Uterus (tissue), 3 donors: ENCODE measurements at regions not wholly inside any gene's neighbourhood (a gene's known extent, or its start where the extent isn't known, plus 50 kb on each side); places are given as distances from the start of the nearest gene placed in this dataset.

Source experiments
- DNase-seq, 2 donors: peaks; one replicate each; pipeline ENCODE4 v3.0.0-alpha.2; 2019 to 2020
- H3K27ac ChIP-seq, 2 donors: fragments of 200-600 bp; sonication (generic); 1 replicate in 1 of 2; 2 replicates in 1 of 2; pipeline ENCODE4 v1.5.1; 2016 to 2018
- H3K27me3 ChIP-seq, 2 donors: fragments of 200-600 bp; sonication (generic); one replicate each; pipeline ENCODE4 v1.5.1; 2018 to 2019; ENCODE audit warnings: control low read depth in 1 of 2
- H3K36me3 ChIP-seq, 2 donors: fragments of 200-600 bp; sonication (generic); one replicate each; pipeline ENCODE4 v1.5.1; 2019; ENCODE audit warnings: control low read depth in 1 of 2
- H3K4me1 ChIP-seq, 2 donors: fragments of 200-600 bp; sonication (generic); one replicate each; pipeline ENCODE4 v1.5.1; 2018 to 2019; ENCODE audit warnings: control low read depth in 1 of 2
- H3K4me3 ChIP-seq, 2 donors: fragments of 200-600 bp; sonication (generic); 1 replicate in 1 of 2; 2 replicates in 1 of 2; pipeline ENCODE4 v1.5.1; 2018 to 2019; ENCODE audit warnings: mild to moderate bottlenecking in 1 of 2
- H3K9me3 ChIP-seq, 2 donors: fragments of 200-600 bp; sonication (generic); one replicate each; pipeline ENCODE4 v1.5.1; 2019; ENCODE audit warnings: control low read depth in 1 of 2
- CTCF ChIP-seq, 4 experiments: fragments of 200-600 bp in 2 of 4; fragments of 450-650 bp in 2 of 4; sonication (generic) in 2 of 4; IDR thresholded peaks; one replicate each; pipeline ENCODE4 v1.5.1; 2016 to 2019; ENCODE audit warnings: antibody characterized with exemption in 4 of 4, mild to moderate bottlenecking in 2 of 4, moderate library complexity in 1 of 4
- POLR2A ChIP-seq, 2 donors: fragments of 450-650 bp; IDR thresholded peaks; one replicate each; pipeline ENCODE4 v1.6.1; 2016; ENCODE audit warnings: antibody characterized with exemption in 2 of 2, mild to moderate bottlenecking in 1 of 2, moderate library complexity in 1 of 2
- intact Hi-C: fragments of 100-400 bp; cut with DNase I; formaldehyde crosslinking; loops from one replicate; pipeline ENCODE4 v1.15.1; 2023; ENCODE audit warnings: low total_unique reads
- donor health status: DM: yes; HTN: yes; CAD: no.

- H3K9me3 ChIP-seq: no peaks in the 10 kb centered on the region
- TF ChIP-seq POLR2A (IDR thresholded peaks at IDR 0.05) (no peak), CTCF (IDR thresholded peaks at IDR 0.05) (no peak)
- intact Hi-C loops: no loop called here
- H3K4me1 ChIP-seq: no peaks in the 10 kb centered on the region
- no peaks in the 10 kb centered on the region for H3K27me3 ChIP-seq
- no peak for DNase-seq
- no peak overlapping the region for H3K27ac ChIP-seq
- no peaks in the 10 kb centered on the region for H3K36me3 ChIP-seq
- no peak overlapping the region for H3K4me3 ChIP-seq
These were observed 149.4 kb upstream of the PITX1 start for GRCh38 chr5:135183464-135183863.

- TF ChIP-seq CTCF (IDR thresholded peaks at IDR 0.05): no peak
- no peak for TF ChIP-seq POLR2A (IDR thresholded peaks at IDR 0.05)
- Histone ChIP-seq H3K36me3 (no peaks in the 10 kb centered on the region), H3K4me3 (no peak overlapping the region), H3K4me1 (no peaks in the 10 kb centered on the region), H3K27ac (no peak overlapping the region), H3K9me3 (no peaks in the 10 kb centered on the region), H3K27me3 (no peaks in the 10 kb centered on the region)
- intact Hi-C loops: no loop called here
- no peak for DNase-seq
These were observed 148.6 kb upstream of the PITX1 start for GRCh38 chr5:135182675-135183074.

- Histone ChIP-seq H3K27me3 (no peaks in the 10 kb centered on the region), H3K4me3 (no peak overlapping the region), H3K27ac (no peak overlapping the region), H3K9me3 (no peaks in the 10 kb centered on the region), H3K36me3 (no peaks in the 10 kb centered on the region), H3K4me1 (no peaks in the 10 kb centered on the region)
- intact Hi-C loops: no loop called here
- DNase-seq: no peak
- TF ChIP-seq CTCF (IDR thresholded peaks at IDR 0.05) (no peak), POLR2A (IDR thresholded peaks at IDR 0.05) (no peak)
These were observed 147.6 kb upstream of the PITX1 start for GRCh38 chr5:135181653-135182052.

GRCh38 chr5:135179308-135179980 lies 145.4 kb upstream of the PITX1 start:
- TF ChIP-seq POLR2A (IDR thresholded peaks at IDR 0.05) (no peak), CTCF (IDR thresholded peaks at IDR 0.05) (no peak)

GRCh38 chr5:135178476-135179155 lies 144.6 kb upstream of the PITX1 start:
- DNase-seq: no peak
- no peaks in the 10 kb centered on the region for H3K36me3 ChIP-seq
- TF ChIP-seq CTCF (IDR thresholded peaks at IDR 0.05) (no peak), POLR2A (IDR thresholded peaks at IDR 0.05) (no peak)
- no peak overlapping the region for H3K27ac ChIP-seq
- H3K27me3 ChIP-seq: no peaks in the 10 kb centered on the region
- no peaks in the 10 kb centered on the region for H3K9me3 ChIP-seq
- intact Hi-C loops: no loop called here
- H3K4me1 ChIP-seq: no peaks in the 10 kb centered on the region
- no peak overlapping the region for H3K4me3 ChIP-seq

More at GRCh38 chr5:135179308-135179980, 145.4 kb upstream of the PITX1 start:
- Histone ChIP-seq H3K4me1 (no peaks in the 10 kb centered on the region), H3K9me3 (no peaks in the 10 kb centered on the region), H3K27me3 (no peaks in the 10 kb centered on the region), H3K27ac (no peak overlapping the region), H3K4me3 (no peak overlapping the region), H3K36me3 (no peaks in the 10 kb centered on the region)
- DNase-seq: no peak
- intact Hi-C loops: no loop called here
